ENCODE measurements at regions not wholly inside any gene's neighbourhood (a gene's known extent, or its start where the extent isn't known, plus 50 kb on each side); places are given as distances from the start of the nearest gene placed in this dataset.

DNA sequence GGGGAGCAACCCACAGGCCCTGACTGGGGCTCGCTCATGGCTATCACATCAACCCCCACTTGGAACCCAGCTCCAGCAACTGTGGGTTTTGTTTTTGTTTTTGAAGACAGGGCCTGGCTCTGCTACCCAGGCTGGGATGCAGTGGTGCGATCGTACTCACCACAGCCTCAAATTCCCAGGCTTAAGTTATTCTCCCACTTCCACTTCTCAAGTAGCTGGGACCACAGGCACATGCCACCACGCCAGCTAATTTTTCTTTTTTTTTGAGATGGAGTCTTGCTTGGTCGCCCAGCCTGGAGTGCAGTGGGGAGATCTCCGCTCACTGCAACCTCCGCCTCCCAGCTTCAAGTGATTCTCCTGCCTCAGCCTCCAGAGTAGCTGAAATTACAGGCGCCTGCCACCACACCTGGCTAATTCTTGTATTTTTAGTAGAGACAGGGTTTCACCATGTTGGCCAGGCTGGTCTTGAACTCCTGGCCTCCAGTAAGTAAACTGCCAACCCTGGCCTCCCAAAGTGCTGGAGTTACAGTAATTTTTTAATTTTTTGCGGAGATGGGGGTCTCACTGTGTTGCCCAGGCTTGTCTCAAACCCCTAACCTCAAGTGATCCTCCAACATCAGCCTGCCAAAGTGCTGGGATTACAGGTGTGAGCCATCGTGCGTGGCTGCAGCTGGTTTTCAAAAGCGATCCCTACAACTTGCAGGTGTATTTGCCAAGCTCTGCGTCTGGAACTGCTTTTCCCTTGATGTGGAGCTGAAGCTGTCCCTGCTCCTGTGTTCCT lies 228.7 kb downstream of the SKIDA1 start:
- no peak for DNase-seq (ENCODE audit: low read depth in 6 of 9, low spot score in 9 of 9)
- WGBS: 97% methylated on average over 13 of the region's 13 CpGs
- H3K27ac ChIP-seq (ENCODE audit: low read depth in 1 of 2, low read length in 1 of 2): no peak overlapping the region
- peaks cover 0 to 3% of the 10 kb centered on the region in 2 donors for H3K27me3 ChIP-seq (ENCODE audit: control insufficient read depth in 2 of 2, insufficient read depth in 1 of 2, low read length in 1 of 2)
- no peaks in the 10 kb centered on the region for H3K36me3 ChIP-seq (ENCODE audit: control insufficient read depth in 2 of 2, insufficient read depth in 2 of 2, low read length in 1 of 2)
- H3K4me3 ChIP-seq (ENCODE audit: low read length in 2 of 2): no peak overlapping the region
- no peaks in the 10 kb centered on the region for H3K9me3 ChIP-seq (ENCODE audit: control insufficient read depth in 2 of 2, insufficient read depth in 1 of 2, low read length in 1 of 2)
- H3K4me1 ChIP-seq (ENCODE audit: control insufficient read depth in 2 of 2, insufficient read depth in 2 of 2, low read length in 2 of 2): peaks cover 0 to 4% of the 10 kb centered on the region in 2 donors

GRCh38 chr10:21293518-21294356 lies 231.7 kb downstream of the SKIDA1 start:
- WGBS: 79% methylated on average over 9 of the region's 9 CpGs
- no peak overlapping the region for H3K4me3 ChIP-seq (ENCODE audit: low read length in 2 of 2)
- H3K9me3 ChIP-seq (ENCODE audit: control insufficient read depth in 2 of 2, insufficient read depth in 1 of 2, low read length in 1 of 2): no peaks in the 10 kb centered on the region
- H3K27ac ChIP-seq (ENCODE audit: low read depth in 1 of 2, low read length in 1 of 2): no peak overlapping the region
- DNase-seq (ENCODE audit: low read depth in 6 of 9, low spot score in 9 of 9): no peak
- H3K27me3 ChIP-seq (ENCODE audit: control insufficient read depth in 2 of 2, insufficient read depth in 1 of 2, low read length in 1 of 2): peaks cover 0 to 3% of the 10 kb centered on the region in 2 donors
- peaks cover 0 to 4% of the 10 kb centered on the region in 2 donors for H3K4me1 ChIP-seq (ENCODE audit: control insufficient read depth in 2 of 2, insufficient read depth in 2 of 2, low read length in 2 of 2)
- no peaks in the 10 kb centered on the region for H3K36me3 ChIP-seq (ENCODE audit: control insufficient read depth in 2 of 2, insufficient read depth in 2 of 2, low read length in 1 of 2)

- peaks cover 0 to 4% of the 10 kb centered on the region in 2 donors for H3K4me1 ChIP-seq (ENCODE audit: control insufficient read depth in 2 of 2, insufficient read depth in 2 of 2, low read length in 2 of 2)
- peak overlapping the region in 1 of 2 donors; percentile 47 for H3K27ac ChIP-seq (ENCODE audit: low read depth in 1 of 2, low read length in 1 of 2)
- 13% methylated on average over 14 of the region's 14 CpGs for WGBS
- no peaks in the 10 kb centered on the region for H3K36me3 ChIP-seq (ENCODE audit: control insufficient read depth in 2 of 2, insufficient read depth in 2 of 2, low read length in 1 of 2)
- peaks cover 0 to 3% of the 10 kb centered on the region in 2 donors for H3K27me3 ChIP-seq (ENCODE audit: control insufficient read depth in 2 of 2, insufficient read depth in 1 of 2, low read length in 1 of 2)
- peak in 1 of 9 donors; percentile 20 for DNase-seq (ENCODE audit: low read depth in 6 of 9, low spot score in 9 of 9)
- H3K4me3 ChIP-seq (ENCODE audit: low read length in 2 of 2): no peak overlapping the region
- no peaks in the 10 kb centered on the region for H3K9me3 ChIP-seq (ENCODE audit: control insufficient read depth in 2 of 2, insufficient read depth in 1 of 2, low read length in 1 of 2)
Observed at GRCh38 chr10:21292763-21293517, 232.5 kb downstream of the SKIDA1 start.

DNA sequence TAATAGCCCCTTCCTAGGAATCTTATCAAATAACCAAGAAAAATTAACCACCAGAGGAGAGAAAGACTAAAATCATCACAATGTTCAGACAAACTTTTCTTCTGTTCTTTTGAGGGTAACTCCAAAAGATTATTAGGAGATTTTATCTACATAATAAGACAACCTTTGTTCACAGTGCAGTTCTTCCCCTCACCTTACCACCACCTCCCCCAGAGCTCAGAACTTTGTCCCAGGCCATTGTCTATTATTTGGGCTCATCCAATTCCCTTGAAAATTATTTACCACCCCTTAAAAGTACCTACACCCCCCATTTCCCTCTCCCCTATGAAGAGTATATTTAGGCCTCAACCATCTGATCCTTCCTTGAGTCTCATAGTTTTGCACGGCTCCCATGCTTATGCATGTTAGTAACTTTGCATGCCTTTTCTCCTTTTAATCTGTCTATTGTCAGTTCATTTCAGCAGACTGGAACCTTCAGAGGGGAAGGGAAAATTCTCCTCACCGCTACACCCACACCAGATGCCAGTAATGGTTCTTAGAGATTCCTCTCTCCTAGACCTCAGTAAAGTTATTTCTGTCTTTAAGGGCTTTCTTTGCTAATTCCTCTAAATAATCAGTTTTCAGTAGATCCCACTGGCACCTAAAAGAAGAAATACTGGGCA lies 234.9 kb downstream of the SKIDA1 start:
- no peak for DNase-seq (ENCODE audit: low read depth in 6 of 9, low spot score in 9 of 9)
- Histone ChIP-seq H3K36me3 (ENCODE audit: control insufficient read depth in 2 of 2, insufficient read depth in 2 of 2, low read length in 1 of 2) (no peaks in the 10 kb centered on the region), H3K27me3 (ENCODE audit: control insufficient read depth in 2 of 2, insufficient read depth in 1 of 2, low read length in 1 of 2) (peaks cover 0 to 3% of the 10 kb centered on the region in 2 donors), H3K27ac (ENCODE audit: low read depth in 1 of 2, low read length in 1 of 2) (no peak overlapping the region), H3K4me3 (ENCODE audit: low read length in 2 of 2) (no peak overlapping the region), H3K9me3 (ENCODE audit: control insufficient read depth in 2 of 2, insufficient read depth in 1 of 2, low read length in 1 of 2) (no peaks in the 10 kb centered on the region), H3K4me1 (ENCODE audit: control insufficient read depth in 2 of 2, insufficient read depth in 2 of 2, low read length in 2 of 2) (peaks cover 0 to 4% of the 10 kb centered on the region in 2 donors)
- 98% methylated on average over 2 of the region's 2 CpGs for WGBS

GRCh38 chr10:21289961-21290360 lies 235.5 kb downstream of the SKIDA1 start:
- Histone ChIP-seq H3K27ac (ENCODE audit: low read depth in 1 of 2, low read length in 1 of 2) (no peak overlapping the region), H3K4me1 (ENCODE audit: control insufficient read depth in 2 of 2, insufficient read depth in 2 of 2, low read length in 2 of 2) (peaks cover 0 to 4% of the 10 kb centered on the region in 2 donors), H3K27me3 (ENCODE audit: control insufficient read depth in 2 of 2, insufficient read depth in 1 of 2, low read length in 1 of 2) (peaks cover 0 to 3% of the 10 kb centered on the region in 2 donors), H3K36me3 (ENCODE audit: control insufficient read depth in 2 of 2, insufficient read depth in 2 of 2, low read length in 1 of 2) (no peaks in the 10 kb centered on the region), H3K4me3 (ENCODE audit: low read length in 2 of 2) (no peak overlapping the region), H3K9me3 (ENCODE audit: control insufficient read depth in 2 of 2, insufficient read depth in 1 of 2, low read length in 1 of 2) (no peaks in the 10 kb centered on the region)
- 91% methylated on average over 1 of the region's 1 CpG for WGBS
- DNase-seq (ENCODE audit: low read depth in 6 of 9, low spot score in 9 of 9): no peak

DNA sequence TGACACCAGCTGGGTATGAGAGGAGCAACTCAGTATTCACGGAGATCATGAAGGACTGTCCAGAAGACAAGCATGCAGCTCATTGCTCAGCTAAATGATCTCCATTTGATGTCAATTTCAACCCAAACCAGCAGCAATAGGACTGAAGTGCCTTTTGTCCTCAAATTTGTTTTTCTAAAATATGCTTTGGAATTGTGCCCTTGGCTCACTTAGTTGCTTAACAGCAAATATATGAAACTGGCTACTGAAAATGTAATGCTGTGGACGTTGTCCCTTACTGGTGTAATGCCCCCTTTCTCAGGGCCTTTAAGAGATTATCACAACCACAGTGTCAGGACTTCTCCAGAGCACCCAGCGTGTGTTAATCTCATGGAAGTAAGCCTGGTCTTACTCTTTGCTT lies 236.2 kb downstream of the SKIDA1 start:
- Histone ChIP-seq H3K27ac (ENCODE audit: low read depth in 1 of 2, low read length in 1 of 2) (no peak overlapping the region), H3K9me3 (ENCODE audit: control insufficient read depth in 2 of 2, insufficient read depth in 1 of 2, low read length in 1 of 2) (no peaks in the 10 kb centered on the region), H3K4me3 (ENCODE audit: low read length in 2 of 2) (no peak overlapping the region), H3K36me3 (ENCODE audit: control insufficient read depth in 2 of 2, insufficient read depth in 2 of 2, low read length in 1 of 2) (no peaks in the 10 kb centered on the region), H3K4me1 (ENCODE audit: control insufficient read depth in 2 of 2, insufficient read depth in 2 of 2, low read length in 2 of 2) (peaks cover 0 to 4% of the 10 kb centered on the region in 2 donors), H3K27me3 (ENCODE audit: control insufficient read depth in 2 of 2, insufficient read depth in 1 of 2, low read length in 1 of 2) (peaks cover 0 to 3% of the 10 kb centered on the region in 2 donors)
- no peak for DNase-seq (ENCODE audit: low read depth in 6 of 9, low spot score in 9 of 9)
- 91% methylated on average over 3 of the region's 3 CpGs for WGBS

DNA sequence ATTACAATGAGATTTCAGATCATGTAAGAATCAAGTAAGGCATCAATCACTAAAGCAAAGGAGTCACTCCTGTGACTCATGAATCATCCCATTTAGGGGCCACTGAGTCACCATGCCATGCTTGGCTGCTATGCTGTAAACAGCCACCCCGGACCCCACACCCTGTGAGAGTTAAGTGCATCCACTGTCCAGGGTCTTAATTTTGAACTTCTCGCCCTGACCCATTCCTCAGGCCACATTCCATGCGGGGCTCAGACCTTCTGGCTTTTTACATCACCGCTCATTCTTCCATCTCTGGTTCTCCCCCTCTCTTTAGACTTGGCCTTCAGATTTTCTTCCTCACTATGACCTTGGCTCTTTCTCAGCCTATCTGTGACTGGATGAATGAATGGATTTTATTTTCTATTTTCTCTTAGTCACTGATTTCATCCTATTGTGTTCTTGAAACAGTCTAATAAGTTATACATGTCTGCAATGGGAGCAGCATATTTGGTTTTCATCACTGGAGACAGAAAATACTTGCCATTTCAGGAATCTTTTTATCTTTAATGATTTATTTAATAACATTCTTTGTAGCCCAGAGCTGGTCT lies 239.6 kb downstream of the SKIDA1 start:
- no peak for DNase-seq (ENCODE audit: low read depth in 6 of 9, low spot score in 9 of 9)
- no peak overlapping the region for H3K4me3 ChIP-seq (ENCODE audit: low read length in 2 of 2)
- H3K36me3 ChIP-seq (ENCODE audit: control insufficient read depth in 2 of 2, insufficient read depth in 2 of 2, low read length in 1 of 2): no peaks in the 10 kb centered on the region
- H3K27ac ChIP-seq (ENCODE audit: low read depth in 1 of 2, low read length in 1 of 2): no peak overlapping the region
- 93% methylated on average over 4 of the region's 4 CpGs for WGBS
- H3K4me1 ChIP-seq (ENCODE audit: control insufficient read depth in 2 of 2, insufficient read depth in 2 of 2, low read length in 2 of 2): no peaks in the 10 kb centered on the region
- H3K27me3 ChIP-seq (ENCODE audit: control insufficient read depth in 2 of 2, insufficient read depth in 1 of 2, low read length in 1 of 2): no peaks in the 10 kb centered on the region
- no peaks in the 10 kb centered on the region for H3K9me3 ChIP-seq (ENCODE audit: control insufficient read depth in 2 of 2, insufficient read depth in 1 of 2, low read length in 1 of 2)

GRCh38 chr10:21285207-21285606 lies 240.3 kb downstream of the SKIDA1 start:
- Histone ChIP-seq H3K27ac (ENCODE audit: low read depth in 1 of 2, low read length in 1 of 2) (no peak overlapping the region), H3K36me3 (ENCODE audit: control insufficient read depth in 2 of 2, insufficient read depth in 2 of 2, low read length in 1 of 2) (no peaks in the 10 kb centered on the region), H3K27me3 (ENCODE audit: control insufficient read depth in 2 of 2, insufficient read depth in 1 of 2, low read length in 1 of 2) (no peaks in the 10 kb centered on the region), H3K9me3 (ENCODE audit: control insufficient read depth in 2 of 2, insufficient read depth in 1 of 2, low read length in 1 of 2) (no peaks in the 10 kb centered on the region), H3K4me1 (ENCODE audit: control insufficient read depth in 2 of 2, insufficient read depth in 2 of 2, low read length in 2 of 2) (no peaks in the 10 kb centered on the region), H3K4me3 (ENCODE audit: low read length in 2 of 2) (no peak overlapping the region)
- DNase-seq (ENCODE audit: low read depth in 6 of 9, low spot score in 9 of 9): no peak
- 89% methylated on average over 4 of the region's 4 CpGs for WGBS

All from thymus (tissue), 11 donors.